ENCODE measurements at regions not wholly inside any gene's neighbourhood (a gene's known extent, or its start where the extent isn't known, plus 50 kb on each side); places are given as distances from the start of the nearest gene placed in this dataset.

DNA sequence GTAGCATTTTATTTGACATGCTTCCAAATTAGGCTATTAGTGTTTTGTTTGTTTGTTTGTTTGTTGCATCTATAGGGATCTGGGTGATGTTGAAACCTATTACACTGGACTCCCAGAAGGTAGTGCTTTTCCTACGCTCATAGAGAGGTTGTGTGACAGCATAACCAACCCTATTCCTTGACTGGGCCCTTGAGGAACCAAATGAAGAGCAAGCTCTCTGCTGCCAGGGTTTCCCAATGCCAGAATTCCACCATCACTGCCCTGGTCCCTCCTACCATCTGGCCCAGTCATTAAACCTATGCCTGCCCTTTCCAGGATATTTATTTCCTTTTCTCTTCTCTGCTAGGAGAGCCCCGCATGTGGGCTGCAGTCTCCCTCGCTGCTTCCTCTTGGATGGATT, 210.6 kb downstream of the IRS2 start:
- H3K27me3 Mint-ChIP-seq, result no peaks in the 10 kb centered on the region
- H3K4me1 Mint-ChIP-seq, result peaks cover 0 to 1% (median 0%) of the 10 kb centered on the region in 3 donors
- H3K4me3 Mint-ChIP-seq, result no peak overlapping the region
- H3K27ac Mint-ChIP-seq, result no peak overlapping the region
- H3K36me3 Mint-ChIP-seq, result no peaks in the 10 kb centered on the region
- no peaks in the 10 kb centered on the region for H3K9me3 Mint-ChIP-seq

DNA sequence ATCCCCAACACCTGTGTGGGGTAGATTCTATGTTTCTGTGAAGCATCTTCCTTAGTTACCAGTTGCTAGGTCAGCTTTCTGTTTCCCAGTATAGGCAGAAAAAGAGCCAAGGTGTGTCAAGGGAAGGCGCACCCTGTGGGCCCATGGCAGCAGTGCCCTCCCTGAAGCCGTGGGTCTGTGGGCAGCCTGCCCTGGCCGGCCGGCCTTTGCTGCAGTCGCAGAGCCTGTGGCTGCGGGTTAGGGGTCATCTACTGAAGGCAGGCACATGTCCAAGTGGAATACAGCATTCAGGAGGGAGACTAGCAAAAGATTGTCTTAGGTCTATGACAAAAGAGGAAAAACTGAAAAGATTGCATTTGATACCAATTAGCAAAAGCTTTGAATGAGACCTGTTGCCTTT, 214.0 kb downstream of the IRS2 start:
- H3K27ac Mint-ChIP-seq, result no peak overlapping the region
- no peaks in the 10 kb centered on the region for H3K9me3 Mint-ChIP-seq
- H3K4me3 Mint-ChIP-seq, result no peak overlapping the region
- no peaks in the 10 kb centered on the region for H3K36me3 Mint-ChIP-seq
- H3K4me1 Mint-ChIP-seq, result peaks cover 0 to 6% (median 0%) of the 10 kb centered on the region in 3 donors
- H3K27me3 Mint-ChIP-seq, result no peaks in the 10 kb centered on the region

- Mint-ChIP-seq H3K27me3 (no peaks in the 10 kb centered on the region), H3K4me3 (no peak overlapping the region), H3K9me3 (no peaks in the 10 kb centered on the region), H3K27ac (no peak overlapping the region), H3K4me1 (peaks cover 0 to 6% (median 0%) of the 10 kb centered on the region in 3 donors), H3K36me3 (no peaks in the 10 kb centered on the region)
Measured at GRCh38 chr13:109569958-109570711, 216.2 kb downstream of the IRS2 start.

GRCh38 chr13:109568339-109568818, 218.0 kb downstream of the IRS2 start:
- H3K27ac Mint-ChIP-seq, result no peak overlapping the region
- H3K4me3 Mint-ChIP-seq, result no peak overlapping the region
- H3K27me3 Mint-ChIP-seq, result no peaks in the 10 kb centered on the region

DNA sequence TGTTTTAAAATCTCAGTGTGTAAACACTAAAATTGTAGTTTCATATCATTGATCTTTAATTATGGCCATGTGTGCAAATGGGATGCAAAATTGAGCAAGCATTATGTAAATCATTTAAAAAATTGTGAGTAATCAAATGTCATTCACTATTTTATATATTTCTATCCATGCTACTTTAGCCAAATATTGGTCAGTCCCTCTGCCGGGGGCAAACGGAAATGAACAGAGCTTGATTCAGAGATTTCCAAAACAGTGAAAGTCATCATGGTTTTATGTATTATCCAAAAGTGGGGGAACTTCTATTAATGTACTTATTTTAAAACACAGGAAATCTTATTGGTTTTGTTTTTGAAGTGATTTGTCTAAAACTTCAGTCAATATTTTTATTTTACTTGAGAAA, 219.1 kb downstream of the IRS2 start:
- Mint-ChIP-seq H3K36me3 (no peaks in the 10 kb centered on the region), H3K4me1 (peaks cover 0 to 6% (median 0%) of the 10 kb centered on the region in 3 donors), H3K27ac (no peak overlapping the region), H3K9me3 (peaks cover 0 to 1% (median 0%) of the 10 kb centered on the region in 3 donors), H3K27me3 (no peaks in the 10 kb centered on the region), H3K4me3 (no peak overlapping the region)

More at GRCh38 chr13:109568339-109568818, 218.0 kb downstream of the IRS2 start:
- Mint-ChIP-seq H3K4me1 (peaks cover 0 to 6% (median 0%) of the 10 kb centered on the region in 3 donors), H3K9me3 (no peaks in the 10 kb centered on the region), H3K36me3 (no peaks in the 10 kb centered on the region)

GRCh38 chr13:109565877-109566276, 220.5 kb downstream of the IRS2 start:
- H3K36me3 Mint-ChIP-seq, result no peaks in the 10 kb centered on the region
- no peak overlapping the region for H3K4me3 Mint-ChIP-seq
- peaks cover 0 to 6% (median 0%) of the 10 kb centered on the region in 3 donors for H3K4me1 Mint-ChIP-seq
- peaks cover 0 to 6% (median 0%) of the 10 kb centered on the region in 3 donors for H3K9me3 Mint-ChIP-seq
- no peak overlapping the region for H3K27ac Mint-ChIP-seq
- H3K27me3 Mint-ChIP-seq, result no peaks in the 10 kb centered on the region

DNA sequence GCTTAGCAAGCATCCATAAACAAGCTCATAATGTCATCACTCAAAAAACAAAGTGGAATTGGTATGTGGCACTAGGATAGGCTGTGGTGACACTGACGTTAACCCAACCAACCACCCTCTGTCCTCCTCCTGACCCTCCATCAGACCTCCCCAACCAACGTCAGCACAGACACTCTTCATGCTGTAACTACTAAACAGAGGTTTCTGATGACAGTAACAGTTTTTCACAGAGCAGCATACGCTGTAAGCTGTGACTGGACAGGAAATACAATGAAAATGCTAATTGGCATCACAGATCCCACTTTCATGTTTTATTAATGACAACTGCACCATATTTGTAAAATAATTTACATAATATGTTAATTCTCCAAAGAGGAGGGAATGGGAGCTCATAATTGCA, 238.0 kb downstream of the IRS2 start:
- Mint-ChIP-seq H3K27me3 (no peaks in the 10 kb centered on the region), H3K36me3 (no peaks in the 10 kb centered on the region), H3K4me3 (no peak overlapping the region), H3K27ac (no peak overlapping the region), H3K4me1 (peaks cover 0 to 3% (median 1%) of the 10 kb centered on the region in 3 donors), H3K9me3 (no peaks in the 10 kb centered on the region)

- Mint-ChIP-seq H3K27ac (no peak overlapping the region), H3K4me1 (peaks cover 0 to 3% (median 1%) of the 10 kb centered on the region in 3 donors), H3K27me3 (no peaks in the 10 kb centered on the region), H3K9me3 (no peaks in the 10 kb centered on the region), H3K4me3 (no peak overlapping the region), H3K36me3 (no peaks in the 10 kb centered on the region)
Measured at GRCh38 chr13:109547942-109548341, 238.4 kb downstream of the IRS2 start.

DNA sequence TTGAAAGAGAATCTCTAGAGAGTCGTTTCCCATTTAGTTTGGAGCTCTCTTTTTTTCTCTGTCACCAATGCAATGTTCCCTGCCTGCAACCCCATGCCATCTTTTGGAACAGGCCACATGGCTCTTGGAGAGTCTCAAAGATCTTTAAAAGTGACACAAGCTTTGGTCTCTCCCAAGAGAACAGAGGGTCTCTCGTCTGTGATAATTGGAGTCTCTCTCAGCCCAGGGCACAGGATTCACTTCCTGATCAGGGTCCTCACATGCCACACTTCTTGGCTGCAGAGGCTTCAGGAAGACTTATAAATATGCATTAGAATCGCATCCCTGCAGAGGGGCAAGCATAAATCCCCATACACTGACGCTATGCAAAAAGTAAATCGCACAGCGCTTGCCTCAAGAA, 240.5 kb downstream of the IRS2 start:
- no peak overlapping the region for H3K27ac Mint-ChIP-seq
- H3K36me3 Mint-ChIP-seq, result no peaks in the 10 kb centered on the region
- peaks cover 0 to 3% (median 1%) of the 10 kb centered on the region in 3 donors for H3K4me1 Mint-ChIP-seq
- H3K27me3 Mint-ChIP-seq, result no peaks in the 10 kb centered on the region
- H3K9me3 Mint-ChIP-seq, result peaks cover 0 to 3% (median 0%) of the 10 kb centered on the region in 3 donors
- H3K4me3 Mint-ChIP-seq, result no peak overlapping the region

- Mint-ChIP-seq H3K27ac (no peak overlapping the region), H3K4me3 (no peak overlapping the region), H3K4me1 (no peaks in the 10 kb centered on the region), H3K9me3 (peaks cover 0 to 4% (median 3%) of the 10 kb centered on the region in 3 donors), H3K36me3 (no peaks in the 10 kb centered on the region), H3K27me3 (no peaks in the 10 kb centered on the region)
Measured at GRCh38 chr13:109541081-109541480, 245.3 kb downstream of the IRS2 start.

DNA sequence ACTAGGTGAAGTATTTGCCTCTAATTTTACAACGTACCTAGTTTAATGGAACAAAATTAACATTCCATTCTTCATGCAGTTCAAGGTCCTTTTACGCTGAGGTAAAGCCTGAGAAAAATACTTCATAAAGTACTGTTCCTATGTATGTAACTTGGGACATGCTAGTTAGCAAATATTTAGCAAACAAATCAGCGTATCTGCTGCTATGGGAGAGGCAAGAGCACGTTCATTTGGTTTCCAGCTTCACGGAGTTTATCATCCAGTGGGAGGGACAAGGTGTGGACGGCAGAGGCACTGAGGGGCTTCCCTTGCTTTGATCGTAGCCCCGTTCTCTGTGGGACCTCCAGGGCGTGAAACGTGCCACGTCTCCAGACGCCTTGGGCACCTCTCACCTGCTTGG, 248.8 kb downstream of the IRS2 start:
- peaks cover 0 to 5% (median 4%) of the 10 kb centered on the region in 3 donors for H3K9me3 Mint-ChIP-seq
- H3K4me3 Mint-ChIP-seq, result no peak overlapping the region
- no peaks in the 10 kb centered on the region for H3K4me1 Mint-ChIP-seq
- H3K27ac Mint-ChIP-seq, result no peak overlapping the region
- H3K36me3 Mint-ChIP-seq, result no peaks in the 10 kb centered on the region
- H3K27me3 Mint-ChIP-seq, result no peaks in the 10 kb centered on the region

DNA sequence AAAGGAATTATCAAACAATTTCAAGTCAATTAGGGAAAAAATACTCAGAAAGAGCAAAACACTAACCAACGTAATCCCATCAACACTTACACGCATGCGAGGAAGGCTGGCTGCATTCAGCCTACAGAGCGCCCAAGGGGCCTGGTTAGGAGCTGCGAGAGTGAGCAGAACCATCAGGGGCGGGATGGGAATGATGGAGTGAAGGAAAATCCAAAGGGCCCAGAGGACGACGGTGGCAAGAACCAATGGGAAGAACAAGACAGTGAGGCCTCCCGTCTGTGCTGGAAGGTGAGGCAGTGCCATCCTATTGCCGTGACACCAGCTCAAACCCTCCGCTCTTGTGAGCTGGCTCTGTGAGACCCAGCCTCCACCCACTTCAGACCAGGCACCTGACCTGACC, 253.0 kb downstream of the IRS2 start:
- H3K4me3 Mint-ChIP-seq, result no peak overlapping the region

GRCh38 chr13:109529964-109530363, 256.4 kb downstream of the IRS2 start:
- no peaks in the 10 kb centered on the region for H3K4me1 Mint-ChIP-seq
- peaks cover 0 to 3% (median 0%) of the 10 kb centered on the region in 3 donors for H3K9me3 Mint-ChIP-seq
- H3K27ac Mint-ChIP-seq, result no peak overlapping the region
- H3K27me3 Mint-ChIP-seq, result no peaks in the 10 kb centered on the region
- no peaks in the 10 kb centered on the region for H3K36me3 Mint-ChIP-seq
- H3K4me3 Mint-ChIP-seq, result no peak overlapping the region

More for the DNA sequence above, 253.0 kb downstream of the IRS2 start:
- Mint-ChIP-seq H3K9me3 (peaks cover 0 to 5% (median 0%) of the 10 kb centered on the region in 3 donors), H3K27me3 (no peaks in the 10 kb centered on the region), H3K36me3 (no peaks in the 10 kb centered on the region), H3K4me1 (no peaks in the 10 kb centered on the region), H3K27ac (no peak overlapping the region)

DNA sequence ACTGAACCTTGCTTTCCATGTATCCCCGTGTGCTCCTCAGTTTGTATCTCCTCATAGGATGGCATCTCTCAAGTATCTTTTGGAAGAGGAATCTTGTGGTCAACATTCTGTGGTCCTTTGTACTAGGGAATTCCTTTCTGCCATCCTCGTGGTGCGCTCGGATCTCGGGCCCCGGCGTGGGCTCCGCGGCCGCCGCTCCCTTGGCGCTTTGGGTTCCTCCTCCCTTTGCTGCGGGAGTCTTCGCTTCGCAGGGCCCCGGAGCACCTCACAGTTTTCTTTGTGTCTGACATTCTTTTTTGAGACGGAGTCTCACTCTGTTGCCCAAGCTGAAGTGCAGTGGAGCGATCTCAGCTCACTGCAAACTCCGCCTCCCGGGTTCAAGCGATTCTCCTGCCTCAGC, 264.7 kb downstream of the IRS2 start:
- Mint-ChIP-seq H3K36me3 (no peaks in the 10 kb centered on the region), H3K9me3 (no peaks in the 10 kb centered on the region), H3K27ac (no peak overlapping the region), H3K27me3 (no peaks in the 10 kb centered on the region), H3K4me3 (no peak overlapping the region), H3K4me1 (no peaks in the 10 kb centered on the region)

- Mint-ChIP-seq H3K4me1 (no peaks in the 10 kb centered on the region), H3K27ac (no peak overlapping the region), H3K36me3 (no peaks in the 10 kb centered on the region), H3K9me3 (peaks cover 0 to 5% (median 5%) of the 10 kb centered on the region in 3 donors), H3K27me3 (peaks cover 3% of the 10 kb centered on the region), H3K4me3 (no peak overlapping the region)
Measured at GRCh38 chr13:109517517-109517916, 268.9 kb downstream of the IRS2 start.

DNA sequence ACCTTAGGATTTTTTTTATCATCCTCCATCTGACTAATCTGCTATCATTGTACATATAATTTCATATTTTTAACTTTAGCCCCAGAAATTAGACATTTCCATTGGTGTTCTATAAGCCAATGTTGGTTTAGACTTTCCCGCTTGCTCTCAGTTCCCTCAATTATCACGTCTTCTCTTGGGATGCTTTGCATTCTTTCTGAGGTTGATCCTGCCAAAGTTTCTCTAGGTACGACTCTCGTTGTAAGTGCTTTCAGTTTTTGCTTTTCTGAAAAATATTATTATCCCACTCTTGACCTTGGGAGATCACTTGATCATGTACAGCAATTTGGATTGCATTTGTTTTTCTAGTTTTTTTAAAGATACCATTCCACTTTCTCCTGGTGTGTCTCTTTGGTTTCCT, 270.2 kb downstream of the IRS2 start:
- no peak overlapping the region for H3K27ac Mint-ChIP-seq
- no peaks in the 10 kb centered on the region for H3K4me1 Mint-ChIP-seq
- H3K36me3 Mint-ChIP-seq, result no peaks in the 10 kb centered on the region
- peaks cover 0 to 5% (median 5%) of the 10 kb centered on the region in 3 donors for H3K9me3 Mint-ChIP-seq
- H3K27me3 Mint-ChIP-seq, result peaks cover 3% of the 10 kb centered on the region
- no peak overlapping the region for H3K4me3 Mint-ChIP-seq
